ENCODE measurements at regions not wholly inside any gene's neighbourhood (a gene's known extent, or its start where the extent isn't known, plus 50 kb on each side); places are given as distances from the start of the nearest gene placed in this dataset.

DNA sequence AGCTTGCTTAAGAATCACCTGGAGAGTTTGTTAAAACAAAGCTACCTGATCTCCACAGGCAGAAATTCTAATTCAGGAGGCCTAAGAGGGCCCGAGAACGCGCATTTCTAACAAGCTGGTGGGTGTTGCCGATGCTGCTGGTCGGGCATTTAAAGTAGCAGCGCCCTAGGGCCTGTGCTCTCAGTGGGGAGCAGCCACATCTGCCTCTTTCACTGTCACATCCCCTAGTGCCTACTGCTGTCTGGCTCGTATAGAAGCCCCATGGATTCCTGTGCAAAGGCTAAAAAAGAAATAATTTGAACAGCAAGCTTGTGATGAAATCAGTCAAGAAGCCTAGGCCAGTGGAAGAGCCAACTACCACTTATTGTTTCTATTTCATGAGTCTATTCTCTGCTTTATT lies 126.7 kb upstream of the SMIM21 start:
- TF ChIP-seq, protein P1, sequence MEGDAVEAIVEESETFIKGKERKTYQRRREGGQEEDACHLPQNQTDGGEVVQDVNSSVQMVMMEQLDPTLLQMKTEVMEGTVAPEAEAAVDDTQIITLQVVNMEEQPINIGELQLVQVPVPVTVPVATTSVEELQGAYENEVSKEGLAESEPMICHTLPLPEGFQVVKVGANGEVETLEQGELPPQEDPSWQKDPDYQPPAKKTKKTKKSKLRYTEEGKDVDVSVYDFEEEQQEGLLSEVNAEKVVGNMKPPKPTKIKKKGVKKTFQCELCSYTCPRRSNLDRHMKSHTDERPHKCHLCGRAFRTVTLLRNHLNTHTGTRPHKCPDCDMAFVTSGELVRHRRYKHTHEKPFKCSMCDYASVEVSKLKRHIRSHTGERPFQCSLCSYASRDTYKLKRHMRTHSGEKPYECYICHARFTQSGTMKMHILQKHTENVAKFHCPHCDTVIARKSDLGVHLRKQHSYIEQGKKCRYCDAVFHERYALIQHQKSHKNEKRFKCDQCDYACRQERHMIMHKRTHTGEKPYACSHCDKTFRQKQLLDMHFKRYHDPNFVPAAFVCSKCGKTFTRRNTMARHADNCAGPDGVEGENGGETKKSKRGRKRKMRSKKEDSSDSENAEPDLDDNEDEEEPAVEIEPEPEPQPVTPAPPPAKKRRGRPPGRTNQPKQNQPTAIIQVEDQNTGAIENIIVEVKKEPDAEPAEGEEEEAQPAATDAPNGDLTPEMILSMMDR (IDR thresholded peaks at IDR 0.05), result no peak
- no peak for TF ChIP-seq EZH2 (IDR thresholded peaks at IDR 0.05)
